CD4-positive, alpha-beta T cell (primary cell): ENCODE measurements at regions not wholly inside any gene's neighbourhood (a gene's known extent, or its start where the extent isn't known, plus 50 kb on each side); places are given as distances from the start of the nearest gene placed in this dataset.

Experiments
- ATAC-seq: fragments of 200-7000 bp; cut with Tn5 transposase; one replicate; pipeline ENCODE4 v1.10.0; 2022; ENCODE audit warnings: mild to moderate bottlenecking; ENCODE audit not compliant: poor library complexity
- CTCF ChIA-PET: fragments of 350-600 bp; sonication (Branson Sonifier 250); formaldehyde crosslinking; loops from one replicate; lab custom pipeline; 2021; ENCODE audit warnings: antibody characterized with exemption, inconsistent platforms; lab: Charles Lee
- POLR2A ChIA-PET: fragments of 350-600 bp; sonication (Branson Sonifier 250); formaldehyde crosslinking; loops from one replicate; lab custom pipeline; 2021; ENCODE audit warnings: antibody characterized with exemption, inconsistent platforms; lab: Charles Lee
- DNase-seq, 14 experiments: peaks; one replicate each; pipeline ENCODE4 v3.0.0-alpha.2; 2013 to 2020; ENCODE audit warnings: mixed read lengths in 2 of 14
- H3K27ac ChIP-seq, 2 donors: one replicate each; pipeline versions ENCODE4 v1.5.1 to v1.7.0; 2013; ENCODE audit warnings: low read length in 2 of 2, low read depth in 1 of 2, mild to moderate bottlenecking in 1 of 2
- H3K27me3 ChIP-seq, 2 experiments: 1 replicate in 1 of 2; 2 replicates in 1 of 2; pipeline versions ENCODE4 v1.6.1 to v1.7.0; 2013; ENCODE audit warnings: low read length in 2 of 2, control low read depth in 1 of 2, mild to moderate bottlenecking in 1 of 2, moderate library complexity in 1 of 2; ENCODE audit not compliant: insufficient read depth in 2 of 2, control insufficient read depth in 1 of 2
- H3K36me3 ChIP-seq: one replicate; pipeline ENCODE4 v1.6.1; 2013; ENCODE audit warnings: low read length, control low read depth; ENCODE audit not compliant: insufficient read depth
- H3K4me1 ChIP-seq: one replicate; pipeline ENCODE4 v1.6.1; 2013; ENCODE audit warnings: low read length, control low read depth; ENCODE audit not compliant: insufficient read depth
- H3K4me3 ChIP-seq: one replicate; pipeline ENCODE4 v1.5.1; 2013; ENCODE audit warnings: mild to moderate bottlenecking, low read length, moderate library complexity
- H3K9me3 ChIP-seq, 2 experiments: 1 replicate in 1 of 2; 2 replicates in 1 of 2; pipeline versions ENCODE4 v1.6.1 to v1.7.0; 2013; ENCODE audit warnings: low read length in 2 of 2, mild to moderate bottlenecking in 2 of 2, control low read depth in 1 of 2, moderate library complexity in 1 of 2; ENCODE audit not compliant: control insufficient read depth in 1 of 2, insufficient read depth in 1 of 2
- H3K27ac Mint-ChIP-seq: one replicate; pipeline ENCODE4 v1.8.0; 2020; ENCODE audit warnings: mixed read lengths
- H3K27me3 Mint-ChIP-seq: one replicate; pipeline ENCODE4 v1.8.0; 2021; ENCODE audit warnings: mixed read lengths
- H3K36me3 Mint-ChIP-seq: one replicate; pipeline ENCODE4 v1.8.0; 2021; ENCODE audit warnings: low read depth, mixed read lengths
- H3K4me1 Mint-ChIP-seq: one replicate; pipeline ENCODE4 v1.8.0; 2021; ENCODE audit warnings: low read depth, mixed read lengths
- H3K4me3 Mint-ChIP-seq: one replicate; pipeline ENCODE4 v1.8.0; 2020; ENCODE audit warnings: mild to moderate bottlenecking, mixed read lengths
- H3K9me3 Mint-ChIP-seq: one replicate; pipeline ENCODE4 v1.8.0; 2020; ENCODE audit warnings: mixed read lengths
- intact Hi-C, 2 experiments: fragments of 100-400 bp; cut with DNase I in 1 of 2; cut with micrococcal nuclease in 1 of 2; formaldehyde crosslinking; loops; one replicate each; pipeline versions ENCODE4 v1.15.1 to v1.9.0; 2023 to 2025; cut with DNase I, micrococcal nuclease
- TF ChIP-seq, protein P1 (sequence below): fragments of 200-600 bp; IDR thresholded peaks from one replicate; pipeline ENCODE4 v1.8.0; 2022; ENCODE audit warnings: antibody characterized with exemption, mild to moderate bottlenecking

DNA sequence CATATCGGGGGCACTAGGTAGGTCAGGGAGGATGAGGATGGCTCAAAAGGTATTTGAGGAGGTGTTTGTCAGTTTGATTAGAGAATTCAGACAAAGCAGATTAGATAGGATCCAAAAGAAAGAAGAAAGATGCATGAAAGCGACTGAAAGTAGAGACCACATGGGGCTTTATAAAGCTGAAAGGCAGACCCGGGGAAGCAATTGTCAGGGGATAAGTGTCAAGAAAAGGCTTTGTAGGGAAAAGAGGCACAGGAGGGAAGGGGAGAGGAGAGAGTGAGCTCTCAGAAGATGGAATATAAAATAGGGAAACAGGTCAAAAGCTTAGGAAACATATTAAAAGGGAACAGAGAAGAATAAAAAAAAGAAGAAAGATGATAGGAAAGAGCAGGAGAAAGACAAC lies 308.2 kb upstream of the RORA start:
- ChIA-PET CTCF (no interaction called here), POLR2A (no interaction called here)
- TF ChIP-seq, protein P1, sequence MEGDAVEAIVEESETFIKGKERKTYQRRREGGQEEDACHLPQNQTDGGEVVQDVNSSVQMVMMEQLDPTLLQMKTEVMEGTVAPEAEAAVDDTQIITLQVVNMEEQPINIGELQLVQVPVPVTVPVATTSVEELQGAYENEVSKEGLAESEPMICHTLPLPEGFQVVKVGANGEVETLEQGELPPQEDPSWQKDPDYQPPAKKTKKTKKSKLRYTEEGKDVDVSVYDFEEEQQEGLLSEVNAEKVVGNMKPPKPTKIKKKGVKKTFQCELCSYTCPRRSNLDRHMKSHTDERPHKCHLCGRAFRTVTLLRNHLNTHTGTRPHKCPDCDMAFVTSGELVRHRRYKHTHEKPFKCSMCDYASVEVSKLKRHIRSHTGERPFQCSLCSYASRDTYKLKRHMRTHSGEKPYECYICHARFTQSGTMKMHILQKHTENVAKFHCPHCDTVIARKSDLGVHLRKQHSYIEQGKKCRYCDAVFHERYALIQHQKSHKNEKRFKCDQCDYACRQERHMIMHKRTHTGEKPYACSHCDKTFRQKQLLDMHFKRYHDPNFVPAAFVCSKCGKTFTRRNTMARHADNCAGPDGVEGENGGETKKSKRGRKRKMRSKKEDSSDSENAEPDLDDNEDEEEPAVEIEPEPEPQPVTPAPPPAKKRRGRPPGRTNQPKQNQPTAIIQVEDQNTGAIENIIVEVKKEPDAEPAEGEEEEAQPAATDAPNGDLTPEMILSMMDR: no peak
- Mint-ChIP-seq H3K9me3 (no peaks in the 10 kb centered on the region), H3K27ac (no peak overlapping the region), H3K4me3 (no peak overlapping the region), H3K27me3 (peaks cover 21% of the 10 kb centered on the region), H3K4me1 (no peaks in the 10 kb centered on the region), H3K36me3 (no peaks in the 10 kb centered on the region)
- Histone ChIP-seq H3K36me3 (no peaks in the 10 kb centered on the region), H3K4me1 (no peaks in the 10 kb centered on the region), H3K27ac (no peak overlapping the region), H3K4me3 (no peak overlapping the region), H3K9me3 (no peaks in the 10 kb centered on the region), H3K27me3 (peaks cover 0 to 2% of the 10 kb centered on the region in 2 experiments)
- ATAC-seq (no peak), DNase-seq (no peak)
- intact Hi-C loops: no loop called here

DNA sequence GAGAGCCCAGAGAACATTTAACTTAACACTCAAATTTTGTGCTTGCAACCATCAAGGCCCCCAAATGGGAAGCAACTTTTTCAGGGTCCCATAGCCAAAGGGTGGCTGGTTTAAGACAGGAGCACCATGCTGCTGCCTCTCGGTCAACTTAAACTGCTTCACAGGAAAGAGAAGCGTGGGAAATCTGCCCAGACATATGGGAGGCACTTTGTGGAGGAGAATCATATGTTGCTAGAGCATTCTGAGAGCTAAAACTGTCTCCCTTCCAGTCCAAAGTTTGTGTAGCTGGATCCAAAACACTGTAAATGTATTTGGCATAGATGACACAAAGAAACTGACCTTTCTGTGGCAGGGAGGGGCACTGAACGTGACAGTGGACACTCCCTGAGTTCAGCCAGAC lies 305.9 kb upstream of the RORA start:
- no peak overlapping the region for H3K27ac Mint-ChIP-seq
- ChIA-PET POLR2A (no interaction called here), CTCF (no interaction called here)
- TF ChIP-seq, protein P1: no peak
- H3K4me1 ChIP-seq: no peaks in the 10 kb centered on the region
- H3K9me3 Mint-ChIP-seq: no peaks in the 10 kb centered on the region
- no peak overlapping the region for H3K4me3 ChIP-seq
- no peaks in the 10 kb centered on the region for H3K9me3 ChIP-seq
- peaks cover 0 to 2% of the 10 kb centered on the region in 2 experiments for H3K27me3 ChIP-seq
- no peak overlapping the region for H3K27ac ChIP-seq
- DNase-seq: no peak
- H3K27me3 Mint-ChIP-seq: peaks cover 21% of the 10 kb centered on the region
- no peaks in the 10 kb centered on the region for H3K36me3 Mint-ChIP-seq
- H3K4me1 Mint-ChIP-seq: no peaks in the 10 kb centered on the region
- no peak overlapping the region for H3K4me3 Mint-ChIP-seq
- no peaks in the 10 kb centered on the region for H3K36me3 ChIP-seq
- intact Hi-C loops: no loop called here
- no peak for ATAC-seq

DNA sequence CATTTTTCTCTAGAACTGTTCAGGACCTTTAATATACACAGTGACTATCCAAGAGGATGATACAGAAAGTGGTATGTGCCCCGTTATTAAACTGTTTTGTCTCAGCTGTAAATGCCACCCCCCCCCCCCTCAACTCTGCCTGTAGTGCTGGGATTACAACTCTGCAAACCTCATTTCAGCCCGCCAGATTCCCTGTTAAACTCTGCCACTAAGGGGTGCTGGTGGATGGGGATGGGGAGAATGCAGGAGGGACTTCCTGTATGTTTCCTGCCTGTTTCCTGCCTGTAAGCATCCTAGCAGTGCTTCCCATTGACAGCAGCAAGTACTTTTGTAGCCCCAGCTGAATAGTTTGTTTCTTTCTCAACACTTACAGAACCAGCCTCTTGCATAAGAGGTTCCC lies 301.7 kb upstream of the RORA start:
- no peaks in the 10 kb centered on the region for H3K9me3 Mint-ChIP-seq
- TF ChIP-seq, protein P1: no peak
- H3K36me3 Mint-ChIP-seq: no peaks in the 10 kb centered on the region
- intact Hi-C loops: no loop called here
- no peaks in the 10 kb centered on the region for H3K4me1 Mint-ChIP-seq
- CTCF ChIA-PET: interaction anchor here (1.1 kb wide), 1 partner anchor 15 kb away, joined by 3 read pairs; no protein-coding TSS in a partner anchor
- DNase-seq (no peak), ATAC-seq (no peak)
- H3K4me3 Mint-ChIP-seq: no peak overlapping the region
- H3K4me1 ChIP-seq: no peaks in the 10 kb centered on the region
- H3K27me3 Mint-ChIP-seq: peaks cover 12% of the 10 kb centered on the region
- no peak overlapping the region for H3K4me3 ChIP-seq
- POLR2A ChIA-PET: no interaction called here
- H3K27ac ChIP-seq: no peak overlapping the region
- peaks cover 0 to 6% of the 10 kb centered on the region in 2 experiments for H3K27me3 ChIP-seq
- no peak overlapping the region for H3K27ac Mint-ChIP-seq
- H3K36me3 ChIP-seq: no peaks in the 10 kb centered on the region
- no peaks in the 10 kb centered on the region for H3K9me3 ChIP-seq
